HG02884 (cell line): ENCODE measurements at regions not wholly inside any gene's neighbourhood (a gene's known extent, or its start where the extent isn't known, plus 50 kb on each side); places are given as distances from the start of the nearest gene placed in this dataset.
"Not testable (repeated sequence)": the region's sequence is repeated elsewhere in the genome, so short reads cannot be mapped to it uniquely, and the experiment has no call there.

Source experiments
- ATAC-seq: cut with Tn5 transposase; IDR thresholded peaks from one replicate; pipeline ENCODE4 v1.9.1; 2021; ENCODE audit warnings: mild to moderate bottlenecking, moderate library complexity; ENCODE audit not compliant: unreplicated experiment

GRCh38 chr14:106347890-106348755, 821.7 kb downstream of the TMEM121 start:
- no peak for ATAC-seq

GRCh38 chr14:106348873-106349540, 822.6 kb downstream of the TMEM121 start:
- ATAC-seq: not testable (repeated sequence)

GRCh38 chr14:106349678-106350457, 823.5 kb downstream of the TMEM121 start:
- not testable (repeated sequence) for ATAC-seq

- ATAC-seq: not testable (repeated sequence)
Observed at GRCh38 chr14:106355007-106355791, 828.8 kb downstream of the TMEM121 start.

GRCh38 chr14:106355881-106356642, 829.7 kb downstream of the TMEM121 start:
- ATAC-seq: not testable (repeated sequence)

GRCh38 chr14:106356643-106356930, 830.2 kb downstream of the TMEM121 start:
- ATAC-seq: not testable (repeated sequence)

- not testable (repeated sequence) for ATAC-seq
Observed at GRCh38 chr14:106359157-106359887, 832.9 kb downstream of the TMEM121 start.

- not testable (repeated sequence) for ATAC-seq
Observed at GRCh38 chr14:106365371-106365770, 839.0 kb downstream of the TMEM121 start.

GRCh38 chr14:106365894-106366293, 839.5 kb downstream of the TMEM121 start:
- ATAC-seq: not testable (repeated sequence)

GRCh38 chr14:106366971-106367370, 840.6 kb downstream of the TMEM121 start:
- ATAC-seq: not testable (repeated sequence)

GRCh38 chr14:106369456-106369855, 843.1 kb downstream of the TMEM121 start:
- not testable (repeated sequence) for ATAC-seq

GRCh38 chr14:106372870-106373652, 846.7 kb downstream of the TMEM121 start:
- ATAC-seq: no peak

GRCh38 chr14:106373653-106374110, 847.3 kb downstream of the TMEM121 start:
- ATAC-seq: not testable (repeated sequence)

- ATAC-seq: no peak
Observed at GRCh38 chr14:106377432-106377831, 851.0 kb downstream of the TMEM121 start.

- no peak for ATAC-seq
Observed at GRCh38 chr14:106378191-106378590, 851.8 kb downstream of the TMEM121 start.

GRCh38 chr14:106380740-106381139, 854.4 kb downstream of the TMEM121 start:
- ATAC-seq: no peak

- not testable (repeated sequence) for ATAC-seq
Observed at GRCh38 chr14:106389186-106389585, 862.8 kb downstream of the TMEM121 start.

GRCh38 chr14:106390401-106390800, 864.0 kb downstream of the TMEM121 start:
- ATAC-seq: no peak
